Ovary (tissue), 7 donors: ENCODE measurements at regions not wholly inside any gene's neighbourhood (a gene's known extent, or its start where the extent isn't known, plus 50 kb on each side); places are given as distances from the start of the nearest gene placed in this dataset.

Experiments
- DNase-seq, 5 donors: peaks; one replicate each; pipeline ENCODE4 v3.0.0-alpha.2; 2019 to 2020
- H3K27ac ChIP-seq, 2 donors: fragments of 200-600 bp; one replicate each; pipeline versions ENCODE4 v1.5.1 to v1.8.0; 2019 to 2022
- H3K27me3 ChIP-seq: fragments of 200-600 bp; one replicate; pipeline ENCODE4 v1.8.0; 2022
- H3K36me3 ChIP-seq: fragments of 200-600 bp; sonication (generic); one replicate; pipeline ENCODE4 v1.5.1; 2019
- H3K4me1 ChIP-seq: one replicate; pipeline ENCODE4 v1.8.1; 2013; ENCODE audit warnings: mild to moderate bottlenecking, moderate library complexity; ENCODE audit not compliant: insufficient read depth
- H3K4me3 ChIP-seq: fragments of 200-600 bp; sonication (generic); one replicate; pipeline ENCODE4 v1.5.1; 2017
- H3K9me3 ChIP-seq, 2 donors: fragments of 200-600 bp in 1 of 2; sonication (generic) in 1 of 2; one replicate each; pipeline versions ENCODE4 v1.5.1 to v1.8.1; 2013 to 2019; ENCODE audit warnings: mild to moderate bottlenecking in 1 of 2, moderate library complexity in 1 of 2
- EP300 ChIP-seq: sonication (generic); formaldehyde crosslinking; IDR thresholded peaks from one replicate; pipeline ENCODE4 v1.6.1; 2017; ENCODE audit warnings: antibody characterized with exemption
- POLR2A ChIP-seq: fragments of 450-650 bp; IDR thresholded peaks from one replicate; pipeline ENCODE4 v1.6.1; 2017; ENCODE audit warnings: antibody characterized with exemption, mild to moderate bottlenecking, moderate library complexity
- WGBS, 3 donors: extraction: QIAGEN DNeasy Blood & Tissue Kit in 1 of 3; methylation state at CpG; one replicate each; pipeline versions ENCODE4 v1.1.5 to v1.1.7; 2013 to 2017; 5-methylcytosine and 5-hydroxymethylcytosine counted together
- intact Hi-C, 4 donors: fragments of 100-400 bp; cut with DNase I; formaldehyde crosslinking; loops; one replicate each; pipeline versions ENCODE4 v1.11.0 to v1.15.1; 2022 to 2023
- TF ChIP-seq, protein P1 (sequence below), 3 donors: fragments of 450-650 bp in 2 of 3; fragments of 200-600 bp in 1 of 3; IDR thresholded peaks; one replicate each; pipeline versions ENCODE4 v1.5.1 to v1.8.0; 2016 to 2022; ENCODE audit warnings: antibody characterized with exemption in 3 of 3, mild to moderate bottlenecking in 1 of 3
- donor health status: DM: no; HTN: no; CAD: no; lungs with moderate emphysema.
- donor health status: DM: no; HTN: no; CAD: no.
- donor health status: Bipolar disorder and iron deficiency.
- donor health status: DM: no; HTN: no; CAD: no.
- donor health status: DM: yes; HTN: yes; CAD: no.

- no peak overlapping the region for H3K4me3 ChIP-seq
- no peak for DNase-seq
- 82 to 92% (median 85%) methylated on average over 2 of the region's 2 CpGs for WGBS, 3 donors
- no peaks in the 10 kb centered on the region for H3K4me1 ChIP-seq
- H3K27ac ChIP-seq: no peak overlapping the region
- intact Hi-C loops: no loop called here
- no peaks in the 10 kb centered on the region for H3K9me3 ChIP-seq
- TF ChIP-seq EP300 (no peak), POLR2A (no peak)
- TF ChIP-seq, protein P1, sequence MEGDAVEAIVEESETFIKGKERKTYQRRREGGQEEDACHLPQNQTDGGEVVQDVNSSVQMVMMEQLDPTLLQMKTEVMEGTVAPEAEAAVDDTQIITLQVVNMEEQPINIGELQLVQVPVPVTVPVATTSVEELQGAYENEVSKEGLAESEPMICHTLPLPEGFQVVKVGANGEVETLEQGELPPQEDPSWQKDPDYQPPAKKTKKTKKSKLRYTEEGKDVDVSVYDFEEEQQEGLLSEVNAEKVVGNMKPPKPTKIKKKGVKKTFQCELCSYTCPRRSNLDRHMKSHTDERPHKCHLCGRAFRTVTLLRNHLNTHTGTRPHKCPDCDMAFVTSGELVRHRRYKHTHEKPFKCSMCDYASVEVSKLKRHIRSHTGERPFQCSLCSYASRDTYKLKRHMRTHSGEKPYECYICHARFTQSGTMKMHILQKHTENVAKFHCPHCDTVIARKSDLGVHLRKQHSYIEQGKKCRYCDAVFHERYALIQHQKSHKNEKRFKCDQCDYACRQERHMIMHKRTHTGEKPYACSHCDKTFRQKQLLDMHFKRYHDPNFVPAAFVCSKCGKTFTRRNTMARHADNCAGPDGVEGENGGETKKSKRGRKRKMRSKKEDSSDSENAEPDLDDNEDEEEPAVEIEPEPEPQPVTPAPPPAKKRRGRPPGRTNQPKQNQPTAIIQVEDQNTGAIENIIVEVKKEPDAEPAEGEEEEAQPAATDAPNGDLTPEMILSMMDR (IDR thresholded peaks at IDR 0.05): no peak
- H3K36me3 ChIP-seq: no peaks in the 10 kb centered on the region
- no peaks in the 10 kb centered on the region for H3K27me3 ChIP-seq
These were observed 467.3 kb downstream of the TSHZ3 start for GRCh38 chr19:30881930-30882329.

GRCh38 chr19:30881281-30881680 lies 468.0 kb downstream of the TSHZ3 start:
- DNase-seq: no peak

DNA sequence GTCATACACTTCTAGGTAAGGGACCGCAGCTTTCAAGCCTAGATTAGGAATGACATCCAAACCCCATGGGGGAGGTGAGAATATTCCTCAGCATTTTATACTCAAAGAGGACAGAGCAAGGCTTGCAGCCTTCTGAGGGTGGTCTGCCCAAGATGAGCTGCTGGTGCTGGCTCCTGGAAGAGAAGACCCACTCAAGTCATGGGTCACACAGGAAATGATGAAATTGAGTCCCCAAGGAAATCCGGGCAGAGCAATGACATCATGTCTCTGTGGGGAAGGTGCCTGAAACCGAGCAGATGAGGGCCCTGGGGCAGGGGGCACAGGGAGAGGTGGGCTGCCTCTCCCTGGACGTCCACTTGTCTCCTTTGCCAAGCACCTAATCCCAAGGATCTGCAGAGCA lies 468.7 kb downstream of the TSHZ3 start:
- no peak overlapping the region for H3K4me3 ChIP-seq
- TF ChIP-seq EP300: no peak
- no peak for TF ChIP-seq POLR2A
- H3K4me1 ChIP-seq: no peaks in the 10 kb centered on the region
- no peaks in the 10 kb centered on the region for H3K27me3 ChIP-seq
- WGBS, 3 donors: 68 to 72% (median 69%) methylated on average over 4 of the region's 4 CpGs
- H3K9me3 ChIP-seq: no peaks in the 10 kb centered on the region
- no peaks in the 10 kb centered on the region for H3K36me3 ChIP-seq
- DNase-seq: no peak
- H3K27ac ChIP-seq: no peak overlapping the region
- intact Hi-C loops: no loop called here

More at GRCh38 chr19:30881281-30881680, 468.0 kb downstream of the TSHZ3 start:
- intact Hi-C loops: no loop called here
- TF ChIP-seq, protein P1 (IDR thresholded peaks at IDR 0.05): no peak
- TF ChIP-seq POLR2A: no peak
- TF ChIP-seq EP300: no peak
- WGBS, 3 donors: 81 to 84% (median 83%) methylated on average over 7 of the region's 7 CpGs
- no peak overlapping the region for H3K27ac ChIP-seq
- H3K36me3 ChIP-seq: no peaks in the 10 kb centered on the region
- no peaks in the 10 kb centered on the region for H3K27me3 ChIP-seq
- H3K9me3 ChIP-seq: no peaks in the 10 kb centered on the region
- H3K4me3 ChIP-seq: no peak overlapping the region
- no peaks in the 10 kb centered on the region for H3K4me1 ChIP-seq

DNA sequence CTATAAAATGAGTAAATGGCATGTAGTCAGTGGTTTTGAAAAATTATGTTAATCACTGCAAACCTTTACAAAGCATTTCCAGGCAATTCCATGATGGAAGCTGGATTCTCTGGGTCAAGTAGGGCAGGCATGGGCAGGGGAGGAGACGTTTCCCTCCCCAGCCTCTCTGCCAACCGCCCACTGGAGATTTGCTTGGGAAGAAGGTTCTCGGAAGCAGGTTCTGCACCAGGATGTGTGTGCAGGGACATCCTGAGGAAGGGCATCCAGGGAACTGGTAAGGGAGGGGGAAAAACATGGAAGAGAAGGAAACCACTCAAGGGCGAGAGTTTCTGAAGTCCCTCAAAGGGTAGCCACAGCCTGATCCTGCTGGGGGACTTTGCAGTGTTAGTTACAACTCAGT lies 469.1 kb downstream of the TSHZ3 start:
- no peak overlapping the region for H3K4me3 ChIP-seq
- no peaks in the 10 kb centered on the region for H3K4me1 ChIP-seq
- TF ChIP-seq EP300: no peak
- TF ChIP-seq POLR2A: no peak
- TF ChIP-seq, protein P1 (IDR thresholded peaks at IDR 0.05): no peak

DNA sequence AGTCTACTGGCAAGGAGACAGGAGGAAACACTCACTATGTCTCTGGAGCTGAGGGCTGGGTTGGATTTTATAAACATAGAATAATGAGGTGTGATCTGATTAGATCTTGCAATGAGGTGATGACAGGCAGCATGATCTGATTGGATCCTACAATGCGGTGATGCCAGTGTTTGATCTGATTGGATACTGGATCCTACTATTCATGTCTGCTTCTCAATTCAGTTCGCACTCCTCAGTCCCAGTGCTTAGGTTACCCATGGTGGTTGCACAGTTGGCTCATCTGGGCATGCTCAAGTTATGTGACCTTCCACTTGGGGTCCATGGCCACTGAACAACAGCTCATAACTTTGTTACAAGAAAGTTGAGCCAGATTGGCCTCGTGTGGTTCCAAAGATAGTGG lies 469.5 kb downstream of the TSHZ3 start:
- no peak overlapping the region for H3K4me3 ChIP-seq
- no peaks in the 10 kb centered on the region for H3K9me3 ChIP-seq
- WGBS, 3 donors: 73 to 82% (median 80%) methylated on average over 3 of the region's 3 CpGs
- H3K27ac ChIP-seq: no peak overlapping the region
- H3K27me3 ChIP-seq: no peaks in the 10 kb centered on the region
- H3K4me1 ChIP-seq: no peaks in the 10 kb centered on the region
- intact Hi-C loops: no loop called here
- H3K36me3 ChIP-seq: no peaks in the 10 kb centered on the region
- DNase-seq: no peak
- TF ChIP-seq POLR2A (no peak), EP300 (no peak)
- TF ChIP-seq, protein P1 (IDR thresholded peaks at IDR 0.05): no peak

More for the DNA sequence above, 469.1 kb downstream of the TSHZ3 start:
- Histone ChIP-seq H3K9me3 (no peaks in the 10 kb centered on the region), H3K27me3 (no peaks in the 10 kb centered on the region), H3K27ac (no peak overlapping the region), H3K36me3 (no peaks in the 10 kb centered on the region)
- DNase-seq: no peak
- intact Hi-C loops: no loop called here
- WGBS, 3 donors: 83 to 87% (median 86%) methylated on average over 4 of the region's 4 CpGs
